GM12878 (cell line): ENCODE measurements at regions not wholly inside any gene's neighbourhood (a gene's known extent, or its start where the extent isn't known, plus 50 kb on each side); places are given as distances from the start of the nearest gene placed in this dataset.

Experiments used
- ATAC-seq: fragments of 200-7000 bp; cut with Tn5 transposase; 3 replicates; pipeline ENCODE4 v1.9.1; 2020; ENCODE audit warnings: mild to moderate bottlenecking, moderate library complexity
- BruUV-seq: library from RNA; stranded (reverse); fragments of 400-500 nt; replicated peaks from 2 replicates; lab custom pipeline; 2021; lab: Mats Ljungman, UMichigan
- CTCF ChIA-PET: fragments of 300-600 bp; sonication (Branson Sonifier 250); formaldehyde crosslinking; extraction: SDS; loops from one replicate; lab custom pipeline; 2021; ENCODE audit warnings: inconsistent platforms; lab: Yijun Ruan, JAX
- POLR2A ChIA-PET: fragments of 350-600 bp; formaldehyde crosslinking; extraction: SDS; loops from one replicate; lab custom pipeline; 2021; ENCODE audit warnings: inconsistent platforms; lab: Charles Lee
- RAD21 ChIA-PET: fragments of 300-600 bp; sonication (Branson Sonifier 250); formaldehyde crosslinking; loops from one replicate; lab custom pipeline; 2023; ENCODE audit warnings: antibody characterized with exemption; ENCODE audit not compliant: unreplicated experiment; lab: Charles Lee
- SMC1A ChIA-PET: fragments of 300-600 bp; sonication (Branson Sonifier 250); formaldehyde crosslinking; loops from one replicate; lab custom pipeline; 2023; ENCODE audit not compliant: unreplicated experiment, uncharacterized antibody; lab: Charles Lee
- DNase-seq: peaks from one replicate; pipeline ENCODE4 v3.0.0-alpha.2; 2011; ENCODE audit warnings: low read depth, low spot score
- FAIRE-seq: peaks from 3 replicates; lab custom pipeline; 2011; peaks lifted over from hg19 to GRCh38; lab: Jason Lieb, UNC
- H2AFZ ChIP-seq: 2 replicates; pipeline ENCODE4 v1.6.0; 2011; ENCODE audit warnings: low read depth, low read length, control low read depth; ENCODE audit not compliant: control insufficient read depth
- H3K27ac ChIP-seq: 2 replicates; pipeline ENCODE4 v1.5.1; 2011; ENCODE audit warnings: control low read depth; ENCODE audit not compliant: control insufficient read depth, insufficient read depth
- H3K27me3 ChIP-seq, 2 experiments: replicated peaks in 1 of 2; 2 replicates each; pipeline versions ENCODE4 v1.6.0 to v1.6.1; 2011; ENCODE audit warnings: low read length in 1 of 2; ENCODE audit not compliant: control insufficient read depth in 2 of 2, insufficient read depth in 2 of 2
- H3K36me3 ChIP-seq, 2 experiments: 2 replicates each; pipeline ENCODE4 v1.5.1; 2011; ENCODE audit warnings: low read length in 1 of 2; ENCODE audit not compliant: control insufficient read depth in 2 of 2, insufficient read depth in 2 of 2
- H3K4me1 ChIP-seq: 2 replicates; pipeline ENCODE4 v1.6.1; 2011; ENCODE audit warnings: mild to moderate bottlenecking, low read length, moderate library complexity, mixed read lengths; ENCODE audit not compliant: control insufficient read depth, insufficient read depth
- H3K4me2 ChIP-seq: 2 replicates; pipeline ENCODE4 v1.6.0; 2011; ENCODE audit warnings: control low read depth; ENCODE audit not compliant: control insufficient read depth, insufficient read depth
- H3K4me3 ChIP-seq: fragments of 200-600 bp; sonication (generic); 2 replicates; pipeline ENCODE4 v1.5.1; 2016
- H3K79me2 ChIP-seq: 2 replicates; pipeline ENCODE4 v1.6.0; 2011; ENCODE audit warnings: low read length; ENCODE audit not compliant: control insufficient read depth, insufficient read depth
- H3K9ac ChIP-seq: 2 replicates; pipeline ENCODE4 v1.8.0; 2011; ENCODE audit warnings: low read length, control low read depth, mixed read lengths; ENCODE audit not compliant: control insufficient read depth, insufficient read depth
- H3K9me3 ChIP-seq: replicated peaks from 3 replicates; pipeline ENCODE4 v1.5.1; 2011; ENCODE audit warnings: mild to moderate bottlenecking, low read length; ENCODE audit not compliant: control insufficient read depth, insufficient read depth
- H4K20me1 ChIP-seq: 2 replicates; pipeline ENCODE4 v1.6.0; 2011; ENCODE audit not compliant: control insufficient read depth, insufficient read depth
- FOXK2 ChIP-seq: fragments of 450-650 bp; IDR thresholded peaks from 2 replicates; pipeline ENCODE4 v1.6.1; 2017; ENCODE audit warnings: mild to moderate bottlenecking, moderate library complexity
- FOXM1 ChIP-seq: IDR thresholded peaks from 2 replicates; pipeline ENCODE4 v1.6.1; 2012; ENCODE audit warnings: low read depth, mild to moderate bottlenecking, inconsistent platforms, low read length, moderate library complexity
- RAD51 ChIP-seq: fragments of 450-650 bp; IDR thresholded peaks from 2 replicates; pipeline ENCODE4 v1.6.1; 2016; ENCODE audit warnings: moderate library complexity, mild to moderate bottlenecking, inconsistent platforms
- SMARCA5 ChIP-seq: fragments of 450-650 bp; IDR thresholded peaks from 2 replicates; pipeline ENCODE4 v1.6.1; 2017; ENCODE audit warnings: mild to moderate bottlenecking
- TCF7 ChIP-seq: IDR thresholded peaks from 2 replicates; pipeline ENCODE4 v1.6.1; 2014; ENCODE audit warnings: antibody characterized with exemption, borderline replicate concordance
- WGBS: methylation state at CpG from one replicate; pipeline ENCODE4 v1.1.6; 2016; ENCODE audit warnings: low lambda C conversion rate; ENCODE audit not compliant: insufficient replicate concordance, insufficient coverage; ENCODE audit errors: missing lambda C conversion rate; 5-methylcytosine and 5-hydroxymethylcytosine counted together
- in situ Hi-C: fragments of 300-500 bp; cut with MboI; formaldehyde crosslinking; loops from 9 replicates; pipeline ENCODE4 v1.14.3; 2018; ENCODE audit warnings: mixed read lengths
- intact Hi-C: fragments of 100-400 bp; cut with micrococcal nuclease; formaldehyde crosslinking; loops from one replicate; pipeline ENCODE4 v1.14.2; 2022; ENCODE audit not compliant: unreplicated experiment
- TF ChIP-seq, protein P1 (sequence below): IDR thresholded peaks from 2 replicates; pipeline ENCODE4 v1.6.1; 2012; ENCODE audit warnings: low read depth, low read length, improper control_type of control experiment
- TF ChIP-seq, protein P2 (sequence below): IDR thresholded peaks from 2 replicates; pipeline ENCODE4 v1.6.1; 2012; ENCODE audit warnings: mild to moderate bottlenecking, low read depth, low read length
- TF ChIP-seq, protein P3 (sequence below): fragments of 450-650 bp; IDR thresholded peaks from 2 replicates; pipeline ENCODE4 v1.6.1; 2018; ENCODE audit warnings: mild to moderate bottlenecking, low read depth, moderate library complexity; ENCODE audit not compliant: partially characterized antibody

DNA sequence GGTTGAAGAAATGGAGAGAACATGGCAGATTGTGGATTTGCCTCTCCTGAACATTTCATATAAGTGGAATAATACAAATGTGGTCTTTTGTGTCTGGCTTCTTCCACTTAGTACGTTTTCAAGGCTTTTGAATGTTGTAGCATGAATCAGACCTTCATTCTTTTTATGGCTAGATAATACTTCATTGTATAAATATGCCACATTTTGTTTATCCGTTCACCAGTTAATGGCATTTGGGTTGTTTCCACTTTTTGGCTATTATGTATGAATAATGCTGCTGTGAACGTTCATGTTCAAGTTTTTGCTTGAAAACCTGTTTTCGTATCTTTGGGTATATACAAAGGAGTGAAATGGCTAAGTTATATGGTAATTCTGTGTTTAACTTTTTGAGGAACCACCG is 130.4 kb downstream of the TANC2 start:
- SMC1A ChIA-PET = no interaction called here

More for the DNA sequence above, 130.4 kb downstream of the TANC2 start:
- no peak for FAIRE-seq
- no peak for ATAC-seq
- TF ChIP-seq, protein P1, sequence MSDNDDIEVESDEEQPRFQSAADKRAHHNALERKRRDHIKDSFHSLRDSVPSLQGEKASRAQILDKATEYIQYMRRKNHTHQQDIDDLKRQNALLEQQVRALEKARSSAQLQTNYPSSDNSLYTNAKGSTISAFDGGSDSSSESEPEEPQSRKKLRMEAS = no peak
- TF ChIP-seq, protein P2, sequence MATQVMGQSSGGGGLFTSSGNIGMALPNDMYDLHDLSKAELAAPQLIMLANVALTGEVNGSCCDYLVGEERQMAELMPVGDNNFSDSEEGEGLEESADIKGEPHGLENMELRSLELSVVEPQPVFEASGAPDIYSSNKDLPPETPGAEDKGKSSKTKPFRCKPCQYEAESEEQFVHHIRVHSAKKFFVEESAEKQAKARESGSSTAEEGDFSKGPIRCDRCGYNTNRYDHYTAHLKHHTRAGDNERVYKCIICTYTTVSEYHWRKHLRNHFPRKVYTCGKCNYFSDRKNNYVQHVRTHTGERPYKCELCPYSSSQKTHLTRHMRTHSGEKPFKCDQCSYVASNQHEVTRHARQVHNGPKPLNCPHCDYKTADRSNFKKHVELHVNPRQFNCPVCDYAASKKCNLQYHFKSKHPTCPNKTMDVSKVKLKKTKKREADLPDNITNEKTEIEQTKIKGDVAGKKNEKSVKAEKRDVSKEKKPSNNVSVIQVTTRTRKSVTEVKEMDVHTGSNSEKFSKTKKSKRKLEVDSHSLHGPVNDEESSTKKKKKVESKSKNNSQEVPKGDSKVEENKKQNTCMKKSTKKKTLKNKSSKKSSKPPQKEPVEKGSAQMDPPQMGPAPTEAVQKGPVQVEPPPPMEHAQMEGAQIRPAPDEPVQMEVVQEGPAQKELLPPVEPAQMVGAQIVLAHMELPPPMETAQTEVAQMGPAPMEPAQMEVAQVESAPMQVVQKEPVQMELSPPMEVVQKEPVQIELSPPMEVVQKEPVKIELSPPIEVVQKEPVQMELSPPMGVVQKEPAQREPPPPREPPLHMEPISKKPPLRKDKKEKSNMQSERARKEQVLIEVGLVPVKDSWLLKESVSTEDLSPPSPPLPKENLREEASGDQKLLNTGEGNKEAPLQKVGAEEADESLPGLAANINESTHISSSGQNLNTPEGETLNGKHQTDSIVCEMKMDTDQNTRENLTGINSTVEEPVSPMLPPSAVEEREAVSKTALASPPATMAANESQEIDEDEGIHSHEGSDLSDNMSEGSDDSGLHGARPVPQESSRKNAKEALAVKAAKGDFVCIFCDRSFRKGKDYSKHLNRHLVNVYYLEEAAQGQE = no peak
- no peak for TF ChIP-seq SMARCA5
- TF ChIP-seq FOXM1 = no peak
- TF ChIP-seq, protein P3, sequence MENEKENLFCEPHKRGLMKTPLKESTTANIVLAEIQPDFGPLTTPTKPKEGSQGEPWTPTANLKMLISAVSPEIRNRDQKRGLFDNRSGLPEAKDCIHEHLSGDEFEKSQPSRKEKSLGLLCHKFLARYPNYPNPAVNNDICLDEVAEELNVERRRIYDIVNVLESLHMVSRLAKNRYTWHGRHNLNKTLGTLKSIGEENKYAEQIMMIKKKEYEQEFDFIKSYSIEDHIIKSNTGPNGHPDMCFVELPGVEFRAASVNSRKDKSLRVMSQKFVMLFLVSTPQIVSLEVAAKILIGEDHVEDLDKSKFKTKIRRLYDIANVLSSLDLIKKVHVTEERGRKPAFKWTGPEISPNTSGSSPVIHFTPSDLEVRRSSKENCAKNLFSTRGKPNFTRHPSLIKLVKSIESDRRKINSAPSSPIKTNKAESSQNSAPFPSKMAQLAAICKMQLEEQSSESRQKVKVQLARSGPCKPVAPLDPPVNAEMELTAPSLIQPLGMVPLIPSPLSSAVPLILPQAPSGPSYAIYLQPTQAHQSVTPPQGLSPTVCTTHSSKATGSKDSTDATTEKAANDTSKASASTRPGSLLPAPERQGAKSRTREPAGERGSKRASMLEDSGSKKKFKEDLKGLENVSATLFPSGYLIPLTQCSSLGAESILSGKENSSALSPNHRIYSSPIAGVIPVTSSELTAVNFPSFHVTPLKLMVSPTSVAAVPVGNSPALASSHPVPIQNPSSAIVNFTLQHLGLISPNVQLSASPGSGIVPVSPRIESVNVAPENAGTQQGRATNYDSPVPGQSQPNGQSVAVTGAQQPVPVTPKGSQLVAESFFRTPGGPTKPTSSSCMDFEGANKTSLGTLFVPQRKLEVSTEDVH = no peak
- no peak for TF ChIP-seq FOXK2
- TF ChIP-seq RAD51 = no peak
- TF ChIP-seq TCF7 = no peak
- Histone ChIP-seq H3K27ac (no peak overlapping the region), H3K27me3 (no peaks in the 10 kb centered on the region; a peak in 1 of 4 replicates), H3K4me2 (no peak overlapping the region), H3K9me3 (no peaks in the 10 kb centered on the region), H2AFZ (no peak overlapping the region), H3K36me3 (no peaks in the 10 kb centered on the region), H3K4me1 (no peaks in the 10 kb centered on the region), H3K9ac (no peak overlapping the region), H4K20me1 (no peaks in the 10 kb centered on the region), H3K79me2 (no peaks in the 10 kb centered on the region), H3K4me3 (no peak overlapping the region)
- DNase-seq = no peak
- in situ Hi-C loops (no loop called here), intact Hi-C loops (no loop called here)
- POLR2A ChIA-PET = no interaction called here
- BruUV-seq = no TSS peak
- CTCF ChIA-PET = interaction anchor here (1.0 kb wide), 1 partner anchor 310 kb away, joined by 5 read pairs; no protein-coding TSS in a partner anchor
- RAD21 ChIA-PET = no interaction called here
- WGBS = 11% methylated on average over 5 of the region's 5 CpGs
